Astrocyte of the spinal cord (primary cell): ENCODE measurements at regions not wholly inside any gene's neighbourhood (a gene's known extent, or its start where the extent isn't known, plus 50 kb on each side); places are given as distances from the start of the nearest gene placed in this dataset.

ENCODE experiments used
- DNase-seq: peaks from one replicate; pipeline ENCODE4 v3.0.0; 2011; ENCODE audit warnings: low read depth, low spot score
- H3K4me3 ChIP-seq: 2 replicates; pipeline ENCODE4 v1.5.1; 2011; ENCODE audit warnings: low read depth, mild to moderate bottlenecking, low read length, moderate library complexity
- CTCF ChIP-seq: IDR thresholded peaks from 2 replicates; pipeline ENCODE4 v1.5.1; 2012; ENCODE audit warnings: low read depth, mild to moderate bottlenecking, low read length, inconsistent platforms
- in situ Hi-C: cut with HindIII; loops from 2 replicates; pipeline ENCODE4 v1.10.0; 2017; ENCODE audit warnings: low sequenced_read_pairs

- in situ Hi-C loops = no loop called here
- H3K4me3 ChIP-seq = no peak overlapping the region
- no peak for DNase-seq
- no peak for TF ChIP-seq CTCF
Measured at GRCh38 chr3:6079561-6080179, 781.2 kb upstream of the GRM7 start.

- TF ChIP-seq CTCF = no peak
- in situ Hi-C loops = no loop called here
- no peak overlapping the region for H3K4me3 ChIP-seq
- no peak for DNase-seq
Measured at GRCh38 chr3:6088433-6088832, 772.5 kb upstream of the GRM7 start.

GRCh38 chr3:6089780-6090179, 771.1 kb upstream of the GRM7 start:
- in situ Hi-C loops = no loop called here
- DNase-seq = peak; percentile 32
- no peak overlapping the region for H3K4me3 ChIP-seq
- no peak for TF ChIP-seq CTCF

- in situ Hi-C loops = no loop called here
- TF ChIP-seq CTCF = no peak
- no peak overlapping the region for H3K4me3 ChIP-seq
- DNase-seq = no peak
Measured at GRCh38 chr3:6091262-6091661, 769.7 kb upstream of the GRM7 start.

- no peak overlapping the region for H3K4me3 ChIP-seq
Measured at GRCh38 chr3:6095006-6095405, 765.9 kb upstream of the GRM7 start.

GRCh38 chr3:6097021-6097420, 763.9 kb upstream of the GRM7 start:
- in situ Hi-C loops = no loop called here
- H3K4me3 ChIP-seq = no peak overlapping the region
- TF ChIP-seq CTCF = no peak
- peak; percentile 32 for DNase-seq

More at GRCh38 chr3:6095006-6095405, 765.9 kb upstream of the GRM7 start:
- TF ChIP-seq CTCF = no peak
- DNase-seq = no peak
- in situ Hi-C loops = no loop called here
